Endodermal cell (in vitro differentiated cells): ENCODE measurements at regions not wholly inside any gene's neighbourhood (a gene's known extent, or its start where the extent isn't known, plus 50 kb on each side); places are given as distances from the start of the nearest gene placed in this dataset.

Experiments used
- DNase-seq: peaks from one replicate; pipeline ENCODE4 v3.0.0-alpha.2; 2017
- H3K27ac ChIP-seq: 2 replicates; pipeline ENCODE4 v1.5.1; 2013; ENCODE audit warnings: mild to moderate bottlenecking, low read depth, low read length, moderate library complexity
- H3K27me3 ChIP-seq: 2 replicates; pipeline ENCODE4 v1.6.1; 2013; ENCODE audit warnings: mild to moderate bottlenecking, low read length, moderate library complexity; ENCODE audit not compliant: insufficient read depth, control insufficient read depth, poor library complexity, severe bottlenecking
- H3K36me3 ChIP-seq: 2 replicates; pipeline ENCODE4 v1.7.0; 2013; ENCODE audit warnings: mild to moderate bottlenecking, low read length, moderate library complexity; ENCODE audit not compliant: control insufficient read depth, insufficient read depth
- H3K4me1 ChIP-seq: one replicate; pipeline ENCODE4 v1.7.0; 2013; ENCODE audit warnings: low read length; ENCODE audit not compliant: control insufficient read depth, insufficient read depth
- H3K4me3 ChIP-seq: 2 replicates; pipeline ENCODE4 v1.5.1; 2013; ENCODE audit warnings: mild to moderate bottlenecking, low read length, moderate library complexity
- H3K9ac ChIP-seq: 2 replicates; pipeline ENCODE4 v1.6.1; 2013; ENCODE audit warnings: mild to moderate bottlenecking, low read length, moderate library complexity; ENCODE audit not compliant: poor library complexity, severe bottlenecking; ENCODE audit errors: extremely low read depth
- H3K9me3 ChIP-seq: 2 replicates; pipeline ENCODE4 v1.6.1; 2013; ENCODE audit warnings: mild to moderate bottlenecking, low read length, moderate library complexity; ENCODE audit not compliant: control insufficient read depth
- H3K27ac Mint-ChIP-seq: 2 replicates; pipeline ENCODE4 v1.8.0; 2020; ENCODE audit warnings: mixed read lengths
- H3K27me3 Mint-ChIP-seq: 2 replicates; pipeline ENCODE4 v1.8.0; 2021; ENCODE audit warnings: mild to moderate bottlenecking, mixed read lengths; ENCODE audit not compliant: insufficient read depth
- H3K36me3 Mint-ChIP-seq: 2 replicates; pipeline ENCODE4 v1.8.0; 2020; ENCODE audit warnings: low read depth, mixed read lengths
- H3K4me1 Mint-ChIP-seq: 2 replicates; pipeline ENCODE4 v1.8.0; 2020; ENCODE audit warnings: mixed read lengths
- H3K4me3 Mint-ChIP-seq: 2 replicates; pipeline ENCODE4 v1.8.0; 2020; ENCODE audit warnings: mild to moderate bottlenecking, moderate library complexity, mixed read lengths
- H3K9me3 Mint-ChIP-seq: 2 replicates; pipeline ENCODE4 v1.8.0; 2020; ENCODE audit warnings: mild to moderate bottlenecking, mixed read lengths
- WGBS, 2 experiments: methylation state at CpG; one replicate each; pipeline versions ENCODE4 v1.1.5 to v1.1.7; 2013; ENCODE audit warnings: missing lambda C conversion rate in 2 of 2, mixed read lengths in 1 of 2; ENCODE audit not compliant: insufficient coverage in 1 of 2, insufficient read length in 1 of 2; 5-methylcytosine and 5-hydroxymethylcytosine counted together
- TF ChIP-seq, protein P1 (sequence below): fragments of 200-600 bp; sonication (generic); conservative IDR thresholded peaks from 2 replicates; pipeline ENCODE4 v1.5.0; 2021; ENCODE audit warnings: antibody characterized with exemption, mild to moderate bottlenecking

DNA sequence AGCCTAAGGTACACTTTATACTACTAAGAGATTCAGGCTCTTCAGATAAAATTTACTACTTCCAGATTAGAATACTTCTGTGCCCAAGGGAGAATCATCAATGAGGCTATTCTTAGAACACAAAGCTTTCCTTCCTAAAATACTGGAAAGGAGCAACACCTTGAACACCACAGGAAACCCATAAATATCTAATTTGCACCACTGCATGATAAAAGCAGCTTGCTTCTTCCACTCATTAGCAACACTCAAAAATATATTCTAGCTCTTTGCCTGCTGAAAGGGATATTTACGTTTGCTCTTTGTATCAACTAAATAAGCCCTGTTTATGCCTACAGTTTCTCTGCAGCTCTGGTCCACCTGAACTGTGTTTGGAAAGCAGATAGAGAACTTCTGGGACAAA lies 284.3 kb downstream of the RWDD3 start:
- no peaks in the 10 kb centered on the region for H3K27me3 ChIP-seq
- TF ChIP-seq, protein P1, sequence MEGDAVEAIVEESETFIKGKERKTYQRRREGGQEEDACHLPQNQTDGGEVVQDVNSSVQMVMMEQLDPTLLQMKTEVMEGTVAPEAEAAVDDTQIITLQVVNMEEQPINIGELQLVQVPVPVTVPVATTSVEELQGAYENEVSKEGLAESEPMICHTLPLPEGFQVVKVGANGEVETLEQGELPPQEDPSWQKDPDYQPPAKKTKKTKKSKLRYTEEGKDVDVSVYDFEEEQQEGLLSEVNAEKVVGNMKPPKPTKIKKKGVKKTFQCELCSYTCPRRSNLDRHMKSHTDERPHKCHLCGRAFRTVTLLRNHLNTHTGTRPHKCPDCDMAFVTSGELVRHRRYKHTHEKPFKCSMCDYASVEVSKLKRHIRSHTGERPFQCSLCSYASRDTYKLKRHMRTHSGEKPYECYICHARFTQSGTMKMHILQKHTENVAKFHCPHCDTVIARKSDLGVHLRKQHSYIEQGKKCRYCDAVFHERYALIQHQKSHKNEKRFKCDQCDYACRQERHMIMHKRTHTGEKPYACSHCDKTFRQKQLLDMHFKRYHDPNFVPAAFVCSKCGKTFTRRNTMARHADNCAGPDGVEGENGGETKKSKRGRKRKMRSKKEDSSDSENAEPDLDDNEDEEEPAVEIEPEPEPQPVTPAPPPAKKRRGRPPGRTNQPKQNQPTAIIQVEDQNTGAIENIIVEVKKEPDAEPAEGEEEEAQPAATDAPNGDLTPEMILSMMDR = no peak
- peaks cover 4% of the 10 kb centered on the region for H3K36me3 Mint-ChIP-seq
- H3K9me3 Mint-ChIP-seq = peaks cover 21% of the 10 kb centered on the region
- peaks cover 8% of the 10 kb centered on the region for H3K4me1 Mint-ChIP-seq
- no peak overlapping the region for H3K4me3 ChIP-seq
- WGBS, 2 experiments = 0% methylated on average over 1 of the region's 1 CpG; no CpG with 5 or more reads in 1 of the 2 experiments
- DNase-seq = no peak
- H3K27me3 Mint-ChIP-seq = no peaks in the 10 kb centered on the region
- H3K9ac ChIP-seq = no peak overlapping the region
- H3K4me3 Mint-ChIP-seq = no peak overlapping the region
- H3K9me3 ChIP-seq = peaks cover 10% of the 10 kb centered on the region
- H3K36me3 ChIP-seq = no peaks in the 10 kb centered on the region
- H3K27ac Mint-ChIP-seq = peak overlapping the region; percentile 16
- H3K4me1 ChIP-seq = no peaks in the 10 kb centered on the region
- H3K27ac ChIP-seq = no peak overlapping the region

DNA sequence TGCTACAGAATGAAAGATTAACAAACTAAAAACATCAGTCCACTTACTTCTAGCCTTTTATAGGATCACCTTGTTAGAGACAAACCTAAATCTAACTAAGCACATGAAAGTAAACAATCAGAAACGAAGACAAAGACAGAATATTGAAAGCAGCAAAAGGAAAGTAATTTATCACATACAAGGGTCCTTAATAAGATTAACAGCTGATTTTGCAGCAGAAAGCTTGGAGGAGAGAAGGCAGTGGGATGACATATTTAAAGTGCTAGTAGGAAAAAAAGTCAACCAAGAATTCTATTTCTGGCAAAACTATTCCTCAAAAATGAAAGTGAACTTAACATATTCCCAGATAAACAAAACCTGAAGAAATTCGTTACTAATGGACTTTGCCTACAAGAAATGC lies 286.4 kb downstream of the RWDD3 start:
- no peak overlapping the region for H3K9ac ChIP-seq
- Mint-ChIP-seq H3K36me3 (peaks cover 4% of the 10 kb centered on the region), H3K27me3 (no peaks in the 10 kb centered on the region), H3K4me1 (peaks cover 8% of the 10 kb centered on the region), H3K27ac (no peak overlapping the region), H3K4me3 (no peak overlapping the region), H3K9me3 (peaks cover 42% of the 10 kb centered on the region)
- H3K9me3 ChIP-seq = peaks cover 26% of the 10 kb centered on the region
- H3K36me3 ChIP-seq = no peaks in the 10 kb centered on the region
- no peak overlapping the region for H3K4me3 ChIP-seq
- H3K27me3 ChIP-seq = no peaks in the 10 kb centered on the region
- no peak overlapping the region for H3K27ac ChIP-seq
- WGBS, 2 experiments = 88 to 100% methylated on average over 1 to 2 of the region's 2 CpGs
- TF ChIP-seq, protein P1 = no peak
- H3K4me1 ChIP-seq = no peaks in the 10 kb centered on the region
- DNase-seq = no peak

DNA sequence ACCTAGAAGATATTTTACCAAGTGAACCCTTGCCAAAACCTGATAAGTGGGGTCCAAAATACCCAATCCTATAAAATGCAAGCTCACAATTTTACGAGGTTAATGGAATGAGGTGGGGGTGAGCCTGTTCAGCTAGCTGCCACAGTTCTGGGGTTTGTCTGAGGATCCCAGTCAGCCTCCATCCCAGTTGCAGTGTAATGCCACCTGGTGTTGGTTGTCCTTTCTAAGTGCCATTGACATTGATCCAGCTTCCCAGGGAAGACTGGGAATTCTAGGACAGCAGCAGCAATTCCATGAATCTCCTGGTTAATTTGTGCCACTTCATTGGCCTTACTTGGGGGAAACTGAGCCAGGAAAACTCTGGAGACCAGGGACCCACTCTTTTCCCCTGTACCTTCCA lies 298.3 kb downstream of the RWDD3 start:
- H3K4me1 Mint-ChIP-seq = peaks cover 7% of the 10 kb centered on the region
- DNase-seq = peak; percentile 72

More for the DNA sequence above, 298.3 kb downstream of the RWDD3 start:
- 90% methylated on average over 1 of the region's 1 CpG; no CpG with 5 or more reads in 1 of the 2 experiments for WGBS, 2 experiments
- no peak overlapping the region for H3K27ac ChIP-seq
- Mint-ChIP-seq H3K4me3 (no peak overlapping the region), H3K9me3 (no peaks in the 10 kb centered on the region), H3K27ac (no peak overlapping the region), H3K27me3 (no peaks in the 10 kb centered on the region), H3K36me3 (no peaks in the 10 kb centered on the region)
- H3K36me3 ChIP-seq = no peaks in the 10 kb centered on the region
- TF ChIP-seq, protein P1 = peak; percentile 66
- H3K4me3 ChIP-seq = no peak overlapping the region
- no peaks in the 10 kb centered on the region for H3K9me3 ChIP-seq
- no peaks in the 10 kb centered on the region for H3K4me1 ChIP-seq
- H3K9ac ChIP-seq = no peak overlapping the region
- no peaks in the 10 kb centered on the region for H3K27me3 ChIP-seq
